ENCODE measurements at regions not wholly inside any gene's neighbourhood (a gene's known extent, or its start where the extent isn't known, plus 50 kb on each side); places are given as distances from the start of the nearest gene placed in this dataset.

GRCh38 chr13:72104656-72105180 lies 237.7 kb upstream of the DACH1 start:
- H3K36me3 ChIP-seq = no peaks in the 10 kb centered on the region
- no peak overlapping the region for H3K4me3 ChIP-seq
- 84 to 90% methylated on average over 1 of the region's 1 CpG for WGBS, 2 donors
- intact Hi-C loops (cut with DNase I) = no loop called here
- no peak for TF ChIP-seq CTCF (IDR thresholded peaks at IDR 0.05)
- TF ChIP-seq POLR2A (IDR thresholded peaks at IDR 0.05) = no peak
- TF ChIP-seq POLR2AphosphoS5 (IDR thresholded peaks at IDR 0.05) = no peak
- TF ChIP-seq EP300 (IDR thresholded peaks at IDR 0.05) = no peak
- no peak for DNase-seq
- H3K27me3 ChIP-seq = no peaks in the 10 kb centered on the region
- H3K27ac ChIP-seq = no peak overlapping the region
- H3K4me1 ChIP-seq = no peaks in the 10 kb centered on the region
- H3K9me3 ChIP-seq = peaks cover 0 to 3% (median 0%) of the 10 kb centered on the region in 4 donors

- DNase-seq = no peak
- intact Hi-C loops (cut with DNase I) = no loop called here
These were observed 234.9 kb upstream of the DACH1 start for GRCh38 chr13:72101768-72102400.

GRCh38 chr13:72100339-72100738 lies 233.3 kb upstream of the DACH1 start:
- no peak overlapping the region for H3K27ac ChIP-seq
- no peaks in the 10 kb centered on the region for H3K36me3 ChIP-seq
- H3K9me3 ChIP-seq = no peaks in the 10 kb centered on the region
- no peaks in the 10 kb centered on the region for H3K27me3 ChIP-seq
- no peaks in the 10 kb centered on the region for H3K4me1 ChIP-seq
- intact Hi-C loops (cut with DNase I) = no loop called here
- DNase-seq = no peak
- TF ChIP-seq POLR2AphosphoS5 (IDR thresholded peaks at IDR 0.05) (no peak), POLR2A (IDR thresholded peaks at IDR 0.05) (no peak), EP300 (IDR thresholded peaks at IDR 0.05) (no peak), CTCF (IDR thresholded peaks at IDR 0.05) (no peak)
- 46 to 81% methylated on average over 2 of the region's 2 CpGs for WGBS, 2 donors
- no peak overlapping the region for H3K4me3 ChIP-seq

More at GRCh38 chr13:72101768-72102400, 234.9 kb upstream of the DACH1 start:
- no peaks in the 10 kb centered on the region for H3K4me1 ChIP-seq
- 84 to 88% methylated on average over 3 of the region's 3 CpGs for WGBS, 2 donors
- H3K9me3 ChIP-seq = no peaks in the 10 kb centered on the region
- no peaks in the 10 kb centered on the region for H3K36me3 ChIP-seq
- TF ChIP-seq CTCF (IDR thresholded peaks at IDR 0.05) (no peak), POLR2AphosphoS5 (IDR thresholded peaks at IDR 0.05) (no peak), POLR2A (IDR thresholded peaks at IDR 0.05) (no peak), EP300 (IDR thresholded peaks at IDR 0.05) (no peak)
- H3K27ac ChIP-seq = no peak overlapping the region
- no peak overlapping the region for H3K4me3 ChIP-seq
- no peaks in the 10 kb centered on the region for H3K27me3 ChIP-seq

GRCh38 chr13:72097568-72097967 lies 230.6 kb upstream of the DACH1 start:
- H3K4me3 ChIP-seq = no peak overlapping the region
- no peaks in the 10 kb centered on the region for H3K36me3 ChIP-seq
- intact Hi-C loops (cut with DNase I) = no loop called here
- no peak for DNase-seq
- no peaks in the 10 kb centered on the region for H3K27me3 ChIP-seq
- H3K27ac ChIP-seq = no peak overlapping the region
- no peaks in the 10 kb centered on the region for H3K4me1 ChIP-seq
- H3K9me3 ChIP-seq = no peaks in the 10 kb centered on the region
- TF ChIP-seq POLR2A (IDR thresholded peaks at IDR 0.05) = no peak
- no peak for TF ChIP-seq POLR2AphosphoS5 (IDR thresholded peaks at IDR 0.05)
- TF ChIP-seq CTCF (IDR thresholded peaks at IDR 0.05) = no peak
- no peak for TF ChIP-seq EP300 (IDR thresholded peaks at IDR 0.05)

GRCh38 chr13:72093262-72093661 lies 226.3 kb upstream of the DACH1 start:
- DNase-seq = no peak
- TF ChIP-seq CTCF (IDR thresholded peaks at IDR 0.05) = no peak
- no peak for TF ChIP-seq POLR2A (IDR thresholded peaks at IDR 0.05)
- no peak for TF ChIP-seq POLR2AphosphoS5 (IDR thresholded peaks at IDR 0.05)
- no peak for TF ChIP-seq EP300 (IDR thresholded peaks at IDR 0.05)
- no peaks in the 10 kb centered on the region for H3K9me3 ChIP-seq
- intact Hi-C loops (cut with DNase I) = no loop called here
- no peaks in the 10 kb centered on the region for H3K27me3 ChIP-seq
- no peak overlapping the region for H3K4me3 ChIP-seq
- 96 to 97% methylated on average over 2 of the region's 2 CpGs for WGBS, 2 donors
- H3K27ac ChIP-seq = no peak overlapping the region
- no peaks in the 10 kb centered on the region for H3K36me3 ChIP-seq
- no peaks in the 10 kb centered on the region for H3K4me1 ChIP-seq

Data from sigmoid colon (tissue), 6 donors.